ENCODE measurements at regions not wholly inside any gene's neighbourhood (a gene's known extent, or its start where the extent isn't known, plus 50 kb on each side); places are given as distances from the start of the nearest gene placed in this dataset.
"Not testable (repeated sequence)": the region's sequence is repeated elsewhere in the genome, so short reads cannot be mapped to it uniquely, and the experiment has no call there.

GRCh38 chr7:54292171-54292925, 249.8 kb upstream of the VSTM2A start:
- no peak for DNase-seq

DNA sequence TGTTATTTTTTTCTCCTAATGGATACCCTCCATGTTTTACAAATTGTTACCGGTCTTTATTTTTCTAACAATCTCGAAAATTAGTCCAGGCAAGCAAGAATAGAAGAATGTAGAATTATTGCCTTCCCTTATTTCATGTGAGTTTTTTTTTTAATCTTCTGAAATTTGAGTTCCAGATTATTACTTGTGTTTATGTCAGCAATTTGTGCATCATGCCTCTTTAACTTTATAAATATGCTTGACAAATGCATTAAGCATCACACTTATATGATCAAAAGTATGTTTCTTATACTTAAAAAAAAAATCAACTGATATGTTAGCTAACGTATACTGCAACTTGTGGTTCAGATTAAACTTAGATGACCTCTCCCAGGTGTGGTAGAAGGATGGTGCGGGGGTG, 242.7 kb upstream of the VSTM2A start:
- no peak for DNase-seq

GRCh38 chr7:54315955-54316354, 226.2 kb upstream of the VSTM2A start:
- DNase-seq: not testable (repeated sequence)

DNA sequence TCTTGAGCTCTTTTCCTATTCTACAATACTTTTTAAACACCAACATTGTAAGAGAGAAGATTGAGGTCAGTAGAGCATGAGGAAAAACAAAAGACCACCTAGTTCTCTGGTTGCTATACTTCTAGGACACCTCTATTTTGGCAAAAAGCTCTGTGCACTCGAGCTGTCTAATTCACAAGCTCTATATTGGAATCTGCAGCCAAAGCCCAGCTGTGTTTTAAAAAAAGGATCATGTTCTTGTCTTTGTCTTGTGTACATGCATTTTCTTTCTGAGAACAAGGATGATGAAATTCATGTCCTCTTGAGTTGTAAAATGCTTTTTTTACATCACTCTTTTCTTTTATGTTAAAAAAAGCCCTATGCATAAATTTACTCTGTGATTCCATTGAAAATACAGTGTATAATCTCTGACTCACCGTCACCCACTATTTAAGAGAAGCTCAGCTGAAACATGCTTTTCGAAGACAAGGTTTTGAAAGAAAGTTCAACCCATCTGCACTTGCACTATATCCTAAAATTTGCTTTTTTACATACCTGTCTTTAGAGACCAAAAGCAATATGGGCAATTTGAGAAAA, 215.5 kb upstream of the VSTM2A start:
- no peak for DNase-seq

DNA sequence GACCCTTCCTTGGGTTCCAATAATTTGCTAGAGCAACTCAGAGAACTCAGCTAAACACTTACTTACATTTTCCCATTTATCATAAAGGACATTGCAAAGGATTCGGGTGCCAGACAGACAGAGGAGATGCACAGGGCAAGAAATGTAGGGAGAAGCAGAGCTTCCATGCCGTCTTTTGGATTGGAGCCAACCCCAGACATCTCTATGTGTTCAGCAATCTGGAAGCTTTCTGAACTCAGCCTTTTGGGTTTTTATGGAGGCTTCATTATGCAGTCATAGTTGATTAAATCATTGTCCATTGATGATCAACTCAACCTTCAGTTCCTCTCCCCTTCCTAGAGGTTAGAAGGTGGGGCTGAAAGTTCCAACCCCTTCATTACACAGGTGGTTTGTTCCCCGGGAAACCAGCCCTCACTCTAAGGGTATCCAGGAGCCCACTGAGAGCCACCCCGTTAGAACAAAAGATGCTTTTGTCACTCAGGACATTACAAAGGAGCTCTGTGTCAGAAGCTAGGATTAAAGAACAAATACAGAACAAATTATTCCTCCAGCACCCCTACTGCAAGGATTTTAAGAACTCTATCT, 211.9 kb upstream of the VSTM2A start:
- DNase-seq: no peak

GRCh38 chr7:54331311-54331710, 210.9 kb upstream of the VSTM2A start:
- no peak for DNase-seq

- DNase-seq: no peak
These were observed 209.9 kb upstream of the VSTM2A start for GRCh38 chr7:54332301-54332700.

DNA sequence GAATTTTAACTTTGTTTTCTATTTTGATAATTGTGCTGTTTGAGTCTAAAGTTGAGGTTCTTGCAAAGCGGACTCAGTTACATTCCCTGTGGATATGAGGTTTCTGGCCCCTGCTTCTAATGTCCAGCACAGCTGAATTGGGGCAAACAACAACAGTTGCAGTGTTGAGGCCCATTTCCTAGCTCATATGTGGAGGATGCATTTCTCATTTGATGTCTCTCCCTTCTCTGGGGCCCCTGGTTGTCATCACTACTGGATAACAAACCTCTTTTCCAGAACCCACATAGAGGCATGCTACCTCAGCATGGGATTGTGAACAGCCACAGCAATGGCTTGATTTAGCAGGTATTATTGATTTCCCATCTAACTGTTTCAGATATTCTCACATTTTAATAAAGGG, 208.2 kb upstream of the VSTM2A start:
- no peak for DNase-seq

DNA sequence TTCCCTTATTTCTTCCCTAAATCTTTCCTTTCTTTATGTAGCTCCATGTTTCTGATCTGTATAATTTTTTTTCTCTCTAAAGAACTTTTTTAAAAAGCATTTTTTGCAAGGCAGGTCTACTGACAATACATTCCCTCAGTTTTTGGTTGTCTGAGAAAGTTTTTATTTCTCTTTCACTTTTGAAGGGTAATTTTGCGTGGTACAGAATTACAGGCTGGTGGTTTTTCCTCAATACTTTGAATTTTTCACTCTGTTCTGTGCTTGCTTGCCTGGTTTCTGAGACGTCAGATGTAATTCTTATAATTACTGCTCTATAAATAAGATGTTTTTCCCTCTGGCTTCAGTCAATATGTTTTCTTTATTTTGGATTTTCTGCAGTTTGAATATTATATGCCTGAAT, 205.4 kb upstream of the VSTM2A start:
- DNase-seq: no peak

GRCh38 chr7:54337466-54337865, 204.7 kb upstream of the VSTM2A start:
- DNase-seq: no peak

DNA sequence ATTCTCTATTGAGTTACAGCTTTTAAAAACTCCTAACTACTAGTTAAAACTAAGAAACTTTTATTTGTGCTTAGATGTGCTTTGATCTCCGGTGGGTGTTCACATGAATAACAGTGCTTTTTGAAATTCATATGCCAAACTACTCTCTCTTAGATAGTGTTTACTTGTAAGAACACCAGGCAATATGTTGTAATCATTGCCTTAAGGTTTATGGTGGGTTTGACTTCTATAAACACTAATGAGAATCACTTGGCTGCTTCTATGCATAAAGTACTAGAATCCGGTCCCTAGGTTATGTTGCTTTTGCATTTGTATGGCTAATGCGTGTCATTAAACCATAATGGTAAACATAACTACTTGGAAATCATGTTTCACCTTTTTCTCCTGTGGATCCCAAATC, 203.9 kb upstream of the VSTM2A start:
- no peak for DNase-seq

DNA sequence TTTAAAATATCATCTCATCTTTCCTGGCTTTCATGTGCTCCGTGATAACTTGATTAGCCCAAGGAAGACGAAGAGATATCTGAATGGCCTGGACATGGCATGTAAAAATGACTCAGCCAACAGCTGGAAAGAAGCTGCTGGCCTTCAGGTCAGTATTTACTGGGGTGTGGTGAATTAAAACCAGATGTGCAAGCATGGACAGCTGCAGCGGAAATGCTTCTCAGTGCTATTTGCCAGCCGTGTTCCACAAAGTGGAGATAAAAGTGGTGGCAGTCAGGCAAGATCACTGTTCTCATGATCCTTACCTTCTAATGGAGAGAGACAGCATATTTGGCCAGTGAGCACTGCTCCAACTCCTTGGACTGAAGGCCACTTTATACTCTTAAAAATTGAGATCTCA, 203.1 kb upstream of the VSTM2A start:
- peak; percentile 50 for DNase-seq

DNA sequence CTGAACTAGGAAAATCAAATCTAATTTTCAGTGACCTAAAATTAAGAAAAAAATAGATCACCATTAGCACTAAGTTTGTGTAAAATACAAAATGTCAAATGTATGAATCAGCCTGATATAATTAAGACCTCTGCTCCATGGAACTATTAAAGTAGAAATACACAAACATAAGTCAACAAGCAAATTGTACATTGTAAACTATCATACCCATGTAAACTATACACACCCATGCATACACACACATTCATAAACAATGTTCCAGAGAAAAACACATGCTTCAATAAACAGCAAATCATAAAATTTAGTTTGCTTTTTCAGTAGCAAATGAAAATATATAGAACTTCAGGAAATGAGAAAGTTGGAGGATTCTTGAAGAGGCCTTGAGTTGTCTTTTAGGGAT, 199.7 kb upstream of the VSTM2A start:
- no peak for DNase-seq

- no peak for DNase-seq
These were observed 198.7 kb upstream of the VSTM2A start for GRCh38 chr7:54343511-54343910.

- no peak for DNase-seq
These were observed 196.4 kb upstream of the VSTM2A start for GRCh38 chr7:54345746-54346145.

GRCh38 chr7:54349229-54349628, 192.9 kb upstream of the VSTM2A start:
- DNase-seq: no peak

DNA sequence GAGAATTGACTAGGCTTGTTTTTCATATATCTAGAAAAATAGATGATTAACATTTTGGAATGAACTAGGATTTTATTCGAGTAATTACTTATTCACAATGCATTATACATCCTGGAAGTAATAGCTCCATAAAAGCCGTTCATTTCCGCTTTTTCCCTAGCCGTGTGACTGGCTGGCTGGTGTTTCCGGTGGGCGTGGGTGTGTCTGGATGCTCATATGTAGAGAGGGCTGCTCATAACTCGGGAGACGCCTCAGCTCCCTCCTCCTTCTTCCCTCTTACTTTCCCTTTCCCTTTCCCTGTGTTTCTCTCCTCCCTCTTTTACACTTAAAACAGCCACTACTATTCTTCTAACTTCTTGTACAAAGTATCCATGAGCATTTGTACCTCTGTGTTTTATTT, 187.7 kb upstream of the VSTM2A start:
- DNase-seq: no peak

DNA sequence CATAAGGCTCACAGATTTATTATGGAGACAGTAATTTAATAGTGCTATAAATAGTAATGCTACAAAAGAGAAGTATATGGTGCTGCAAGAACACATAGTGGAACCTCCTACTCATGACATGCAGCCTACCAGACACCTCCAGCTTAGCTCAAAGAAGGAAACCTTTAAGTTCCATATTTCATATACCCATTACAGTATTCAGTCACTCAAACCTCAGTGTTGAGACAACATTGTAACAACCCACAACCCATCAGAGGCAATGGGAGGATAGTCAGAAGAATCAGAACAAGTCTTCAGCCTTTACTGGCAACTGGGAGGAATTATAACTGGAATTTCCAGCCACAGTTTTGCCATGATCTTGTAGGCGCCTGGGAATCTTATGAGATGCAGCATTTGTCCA, 186.3 kb upstream of the VSTM2A start:
- no peak for DNase-seq

- DNase-seq: no peak
These were observed 181.9 kb upstream of the VSTM2A start for GRCh38 chr7:54360075-54360840.

- no peak for DNase-seq
These were observed 151.6 kb upstream of the VSTM2A start for GRCh38 chr7:54390565-54390964.

DNA sequence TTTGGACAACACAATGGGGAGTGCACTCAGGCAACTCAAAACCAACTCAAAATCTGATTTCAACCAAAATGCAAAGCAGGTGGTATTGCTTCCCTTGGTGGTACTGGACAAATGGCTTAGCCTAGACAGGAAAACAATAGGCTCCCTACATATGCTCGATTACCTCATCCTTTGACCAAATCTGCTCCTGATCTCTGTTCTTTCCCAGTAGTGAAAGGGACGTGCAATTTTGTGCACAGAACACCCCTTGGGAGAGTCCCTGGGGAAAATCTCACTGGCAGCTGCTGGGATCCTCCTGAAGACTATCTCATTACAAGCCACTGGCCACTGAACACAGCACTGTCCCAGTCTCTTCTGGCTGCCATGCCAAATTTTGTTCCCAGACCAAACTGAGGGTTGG, 149.2 kb upstream of the VSTM2A start:
- DNase-seq: no peak

- no peak for DNase-seq
These were observed 147.3 kb upstream of the VSTM2A start for GRCh38 chr7:54394834-54395233.

DNA sequence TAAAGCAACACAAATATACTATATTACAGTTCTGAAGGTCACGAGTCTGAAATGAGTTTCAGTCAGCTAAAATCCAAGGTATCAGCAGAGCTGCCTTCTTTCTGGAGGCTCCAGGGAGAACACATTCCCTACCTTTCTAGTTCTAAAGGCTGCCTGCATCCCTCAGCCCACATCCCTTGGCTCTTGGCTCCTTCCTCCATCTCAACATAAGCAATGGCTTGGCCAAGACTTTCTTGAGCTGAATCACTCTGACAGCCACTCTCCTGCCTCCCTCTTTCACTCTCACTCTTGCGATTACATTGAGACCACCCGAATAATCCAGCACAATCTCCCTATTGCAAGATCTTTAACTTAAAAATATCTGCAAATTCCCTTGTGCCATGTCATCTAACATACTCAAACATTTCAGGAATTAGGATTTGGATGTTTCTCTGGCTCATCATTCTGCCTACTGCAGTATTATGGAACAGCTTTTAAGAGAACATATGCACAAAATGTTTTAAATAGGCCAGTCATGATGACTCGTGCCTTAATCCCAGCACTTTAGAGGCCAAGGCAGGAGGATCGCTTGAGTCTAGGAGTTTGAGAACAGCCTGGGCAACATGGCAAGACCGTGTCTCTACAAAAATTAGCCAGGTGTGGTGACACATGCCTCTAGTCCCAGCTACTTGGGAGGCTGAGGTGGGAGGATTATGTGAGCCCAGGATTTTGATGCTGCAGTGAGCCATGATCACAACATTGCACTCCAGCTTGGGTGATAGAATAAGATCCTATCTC, 144.2 kb upstream of the VSTM2A start:
- no peak for DNase-seq

Measured in right forelimb (tissue), 1 donor.